ENCODE measurements at regions not wholly inside any gene's neighbourhood (a gene's known extent, or its start where the extent isn't known, plus 50 kb on each side); places are given as distances from the start of the nearest gene placed in this dataset.

- no peak for TF ChIP-seq CTCF (conservative IDR thresholded peaks at IDR 0.05; ENCODE audit: low read depth, low read length)
- TF ChIP-seq EZH2 (IDR thresholded peaks at IDR 0.05; ENCODE audit: borderline replicate concordance, low read depth, low read length, poor library complexity, severe bottlenecking): no peak
These were observed 297.8 kb upstream of the SPRED2 start for GRCh38 chr2:65730186-65730585.
